GM06990 (cell line): ENCODE measurements at regions not wholly inside any gene's neighbourhood (a gene's known extent, or its start where the extent isn't known, plus 50 kb on each side); places are given as distances from the start of the nearest gene placed in this dataset.

Source experiments
- DNase-seq: peaks from one replicate; pipeline ENCODE4 v3.0.0-alpha.2; 2011; ENCODE audit not compliant: insufficient read length; ENCODE audit errors: extremely low read depth
- H3K27me3 ChIP-seq: replicated peaks from 2 replicates; pipeline ENCODE4 v1.6.0; 2011; ENCODE audit warnings: low read length; ENCODE audit not compliant: control insufficient read depth, insufficient read depth
- H3K36me3 ChIP-seq: 2 replicates; pipeline ENCODE4 v1.5.1; 2011; ENCODE audit warnings: low read length; ENCODE audit not compliant: control insufficient read depth, insufficient read depth
- H3K4me3 ChIP-seq: replicated peaks from 2 replicates; pipeline ENCODE4 v1.5.1; 2011; ENCODE audit warnings: low read depth, mild to moderate bottlenecking, control low read depth, low read length
- TF ChIP-seq, protein P1 (sequence below): IDR thresholded peaks from 2 replicates; pipeline ENCODE4 v1.5.1; 2011; ENCODE audit warnings: low read length, control low read depth, mild to moderate bottlenecking, inconsistent platforms; ENCODE audit not compliant: insufficient read depth, poor library complexity, severe bottlenecking

DNA sequence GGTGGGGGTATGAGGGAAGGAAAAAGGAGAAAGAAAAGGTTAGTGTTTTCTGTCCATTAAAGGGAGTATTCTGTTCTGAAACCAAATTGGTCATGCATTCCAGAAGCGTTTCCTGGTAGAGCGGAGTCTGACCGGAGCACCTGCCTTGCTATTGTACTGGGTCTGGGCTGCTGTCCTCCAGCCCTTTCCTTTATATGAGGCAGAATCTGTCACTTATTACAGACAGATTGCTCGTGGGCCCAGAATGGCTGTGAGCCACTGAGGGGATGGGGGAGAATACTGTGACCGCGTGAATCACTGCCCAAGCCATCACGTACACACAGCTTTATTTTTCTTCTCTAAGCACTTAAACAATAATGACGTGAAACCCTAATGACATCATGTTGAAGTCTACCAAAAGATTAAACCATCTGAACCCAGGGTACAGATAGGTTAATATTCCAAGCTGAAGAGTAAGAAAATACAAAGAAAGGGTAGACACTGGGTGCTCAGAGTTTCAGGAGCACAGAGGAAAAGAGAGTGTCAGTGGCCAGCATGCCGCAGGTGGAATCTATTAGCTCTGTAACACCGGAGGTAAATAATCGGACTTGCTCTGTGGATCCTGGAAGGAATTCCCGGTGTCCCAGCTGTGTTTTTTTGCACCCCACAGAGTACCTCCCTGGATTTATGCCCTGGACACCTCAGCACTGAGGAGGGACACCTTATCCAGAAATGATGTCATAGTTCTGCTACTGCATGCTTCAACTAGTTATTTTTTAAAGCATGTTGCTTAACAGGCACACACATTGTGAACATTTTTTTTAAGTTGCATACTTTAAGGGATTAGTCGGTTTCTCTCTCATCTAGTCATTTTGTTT lies 573.3 kb downstream of the PKHD1 start:
- no peak for DNase-seq
- no peak overlapping the region for H3K4me3 ChIP-seq
- H3K36me3 ChIP-seq, result no peaks in the 10 kb centered on the region
- TF ChIP-seq, protein P1, sequence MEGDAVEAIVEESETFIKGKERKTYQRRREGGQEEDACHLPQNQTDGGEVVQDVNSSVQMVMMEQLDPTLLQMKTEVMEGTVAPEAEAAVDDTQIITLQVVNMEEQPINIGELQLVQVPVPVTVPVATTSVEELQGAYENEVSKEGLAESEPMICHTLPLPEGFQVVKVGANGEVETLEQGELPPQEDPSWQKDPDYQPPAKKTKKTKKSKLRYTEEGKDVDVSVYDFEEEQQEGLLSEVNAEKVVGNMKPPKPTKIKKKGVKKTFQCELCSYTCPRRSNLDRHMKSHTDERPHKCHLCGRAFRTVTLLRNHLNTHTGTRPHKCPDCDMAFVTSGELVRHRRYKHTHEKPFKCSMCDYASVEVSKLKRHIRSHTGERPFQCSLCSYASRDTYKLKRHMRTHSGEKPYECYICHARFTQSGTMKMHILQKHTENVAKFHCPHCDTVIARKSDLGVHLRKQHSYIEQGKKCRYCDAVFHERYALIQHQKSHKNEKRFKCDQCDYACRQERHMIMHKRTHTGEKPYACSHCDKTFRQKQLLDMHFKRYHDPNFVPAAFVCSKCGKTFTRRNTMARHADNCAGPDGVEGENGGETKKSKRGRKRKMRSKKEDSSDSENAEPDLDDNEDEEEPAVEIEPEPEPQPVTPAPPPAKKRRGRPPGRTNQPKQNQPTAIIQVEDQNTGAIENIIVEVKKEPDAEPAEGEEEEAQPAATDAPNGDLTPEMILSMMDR, result no peak
- no peaks in the 10 kb centered on the region; the same call in 1 of the 2 replicates for H3K27me3 ChIP-seq

DNA sequence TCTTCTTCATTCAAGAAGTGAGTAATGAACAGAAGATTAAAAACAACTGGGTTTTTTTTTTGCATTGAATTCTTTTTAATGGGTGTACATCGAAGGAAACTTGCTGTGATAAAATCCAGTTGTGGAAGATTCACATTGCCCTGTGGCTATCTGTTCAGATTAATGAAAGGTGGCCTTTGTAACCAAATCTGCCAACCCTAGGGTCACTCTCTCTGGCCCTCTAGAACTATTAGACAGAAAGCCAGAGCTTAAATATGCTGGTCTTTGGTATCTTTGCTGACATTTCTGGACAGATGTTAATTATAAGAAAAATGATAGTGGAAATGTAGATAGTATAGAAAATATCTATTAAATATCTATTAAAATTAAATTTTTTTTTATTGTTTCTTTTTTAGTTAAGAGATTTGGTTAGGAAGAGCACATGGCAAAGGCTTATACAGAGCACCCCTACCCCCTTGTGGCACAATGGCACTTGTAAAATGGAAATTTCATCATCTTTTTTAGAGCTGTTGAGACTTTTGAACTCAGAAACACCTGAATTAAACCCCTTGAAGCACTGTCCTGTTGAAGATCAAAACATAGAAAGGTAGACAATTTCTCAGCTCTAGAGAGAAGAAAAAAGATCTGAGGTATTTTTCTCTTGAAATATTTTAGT lies 572.5 kb downstream of the PKHD1 start:
- H3K27me3 ChIP-seq, result no peaks in the 10 kb centered on the region; the same call in 1 of the 2 replicates
- TF ChIP-seq, protein P1, result no peak
- H3K36me3 ChIP-seq, result no peaks in the 10 kb centered on the region
- no peak overlapping the region for H3K4me3 ChIP-seq
- no peak for DNase-seq

DNA sequence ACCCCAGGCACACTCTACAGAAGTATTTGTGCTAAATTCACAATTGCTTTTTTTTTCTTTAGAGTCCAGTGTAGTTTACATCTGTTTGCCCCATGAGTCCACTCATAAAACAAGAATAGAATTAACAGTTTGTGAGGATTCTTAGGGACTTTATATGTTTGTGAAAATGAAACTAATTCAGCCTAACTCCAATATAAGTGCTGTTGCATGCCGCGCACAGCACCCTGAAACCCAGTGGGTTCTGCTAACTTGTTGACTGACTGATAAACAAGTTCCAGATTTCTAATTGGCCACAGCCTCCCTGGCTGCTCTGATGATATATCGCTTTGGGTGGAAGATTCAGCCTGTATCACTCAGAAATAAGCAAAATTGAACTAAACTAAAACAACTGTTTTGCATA lies 561.4 kb downstream of the PKHD1 start:
- no peaks in the 10 kb centered on the region for H3K27me3 ChIP-seq
- no peaks in the 10 kb centered on the region for H3K36me3 ChIP-seq
- TF ChIP-seq, protein P1, result no peak
- H3K4me3 ChIP-seq, result no peak overlapping the region
- DNase-seq, result no peak

DNA sequence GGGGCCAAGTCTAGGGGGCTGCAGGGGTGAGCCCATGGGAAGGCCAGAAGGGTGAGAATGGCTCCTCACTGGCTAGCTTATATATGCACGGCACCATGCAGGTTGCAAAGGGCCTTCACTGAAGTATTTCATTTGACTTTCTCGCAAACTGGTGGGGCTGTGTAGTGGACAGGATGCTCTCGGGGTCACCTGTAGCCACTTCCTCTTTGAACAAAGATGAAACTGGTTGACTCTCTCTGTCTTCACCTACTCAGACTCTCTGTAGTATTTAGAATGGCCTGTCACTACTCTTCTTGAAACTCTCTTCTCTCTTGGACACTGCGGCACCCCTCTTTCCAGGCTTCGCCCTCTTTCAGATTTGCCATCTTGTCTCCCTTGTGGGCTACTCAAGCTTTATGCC lies 560.5 kb downstream of the PKHD1 start:
- no peaks in the 10 kb centered on the region for H3K27me3 ChIP-seq
- TF ChIP-seq, protein P1, result no peak
- H3K36me3 ChIP-seq, result no peaks in the 10 kb centered on the region
- DNase-seq, result no peak
- no peak overlapping the region for H3K4me3 ChIP-seq

DNA sequence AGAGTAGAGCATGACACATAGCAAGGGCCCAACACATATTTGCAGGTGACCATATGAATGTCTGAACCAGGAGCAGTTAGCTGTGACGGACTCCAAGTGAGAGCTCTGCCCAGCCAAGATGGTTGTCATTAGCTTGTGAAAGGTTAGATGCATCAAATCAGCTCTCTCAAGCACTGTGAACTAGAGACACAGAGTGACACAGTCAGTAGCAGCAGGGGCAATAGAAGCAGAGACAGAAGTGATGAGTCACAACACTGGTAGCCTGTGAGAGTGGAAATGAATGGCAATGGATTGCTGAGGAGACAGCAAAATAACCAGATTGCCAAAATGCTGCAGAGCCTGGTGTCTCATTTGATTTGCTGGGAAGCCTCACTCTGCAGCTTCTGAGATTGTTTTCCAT lies 558.9 kb downstream of the PKHD1 start:
- Histone ChIP-seq H3K27me3 (no peaks in the 10 kb centered on the region), H3K36me3 (no peaks in the 10 kb centered on the region), H3K4me3 (no peak overlapping the region)
- TF ChIP-seq, protein P1, result no peak
- DNase-seq, result no peak
